Body of pancreas (tissue), 4 donors: ENCODE measurements at regions not wholly inside any gene's neighbourhood (a gene's known extent, or its start where the extent isn't known, plus 50 kb on each side); places are given as distances from the start of the nearest gene placed in this dataset.

Source experiments
- ATAC-seq: fragments of 150-250 bp; one replicate; pipeline ENCODE4 v1.9.1; 2016
- DNase-seq, 4 donors: peaks; one replicate each; pipeline ENCODE4 v3.0.0-alpha.2; 2019
- H3K27ac ChIP-seq, 4 donors: fragments of 200-600 bp; sonication (generic); 1 replicate in 3 of 4; 2 replicates in 1 of 4; pipeline versions ENCODE4 v1.5.1 to v1.6.1; 2016 to 2019; ENCODE audit warnings: mild to moderate bottlenecking in 1 of 4, mixed read lengths in 1 of 4, moderate library complexity in 1 of 4
- H3K27me3 ChIP-seq, 2 donors: fragments of 200-600 bp; sonication (generic); one replicate each; pipeline ENCODE4 v1.6.0; 2016; ENCODE audit warnings: mild to moderate bottlenecking in 1 of 2
- H3K36me3 ChIP-seq, 2 donors: fragments of 200-600 bp; sonication (generic); replicated peaks in 1 of 2; 2 replicates each; pipeline ENCODE4 v1.5.1; 2016; ENCODE audit warnings: low read depth in 2 of 2; ENCODE audit not compliant: insufficient read depth in 1 of 2
- H3K4me1 ChIP-seq: fragments of 200-600 bp; sonication (generic); one replicate; pipeline ENCODE4 v1.6.0; 2016
- H3K4me3 ChIP-seq, 2 donors: fragments of 200-600 bp; sonication (generic); 1 replicate in 1 of 2; 2 replicates in 1 of 2; pipeline ENCODE4 v1.5.1; 2016 to 2019
- H3K9me3 ChIP-seq, 3 donors: fragments of 200-600 bp; sonication (generic); 1 replicate in 2 of 3; 2 replicates in 1 of 3; pipeline ENCODE4 v1.5.1; 2016
- CTCF ChIP-seq, 7 experiments: fragments of 450-650 bp in 4 of 7; fragments of 200-600 bp in 3 of 7; sonication (generic) in 3 of 7; IDR thresholded peaks; one replicate each; pipeline ENCODE4 v1.5.1; 2016 to 2019; ENCODE audit warnings: antibody characterized with exemption in 7 of 7
- POLR2A ChIP-seq, 3 donors: fragments of 450-650 bp; IDR thresholded peaks; one replicate each; pipeline ENCODE4 v1.6.1; 2016; ENCODE audit warnings: antibody characterized with exemption in 3 of 3, mild to moderate bottlenecking in 2 of 3
- WGBS, 2 donors: methylation state at CpG; one replicate each; pipeline ENCODE4 v1.1.5; 2017; 5-methylcytosine and 5-hydroxymethylcytosine counted together
- intact Hi-C: fragments of 100-400 bp; cut with DNase I; formaldehyde crosslinking; loops from one replicate; pipeline ENCODE4 v1.15.1; 2023

- 36 to 59% methylated on average over 5 of the region's 5 CpGs for WGBS, 2 donors
- TF ChIP-seq POLR2A (IDR thresholded peaks at IDR 0.05) (no peak), CTCF (IDR thresholded peaks at IDR 0.05) (no peak)
- H3K4me1 ChIP-seq, result no peaks in the 10 kb centered on the region
- no peak overlapping the region for H3K27ac ChIP-seq
- no peak for ATAC-seq
- no peaks in the 10 kb centered on the region for H3K36me3 ChIP-seq
- no peaks in the 10 kb centered on the region for H3K9me3 ChIP-seq
- no peaks in the 10 kb centered on the region for H3K27me3 ChIP-seq
- intact Hi-C loops, result no loop called here
- no peak overlapping the region for H3K4me3 ChIP-seq
- DNase-seq, result peak in 1 of 4 donors; percentile 5
Measured at GRCh38 chr1:165137551-165138316, 218.8 kb downstream of the LMX1A start.

DNA sequence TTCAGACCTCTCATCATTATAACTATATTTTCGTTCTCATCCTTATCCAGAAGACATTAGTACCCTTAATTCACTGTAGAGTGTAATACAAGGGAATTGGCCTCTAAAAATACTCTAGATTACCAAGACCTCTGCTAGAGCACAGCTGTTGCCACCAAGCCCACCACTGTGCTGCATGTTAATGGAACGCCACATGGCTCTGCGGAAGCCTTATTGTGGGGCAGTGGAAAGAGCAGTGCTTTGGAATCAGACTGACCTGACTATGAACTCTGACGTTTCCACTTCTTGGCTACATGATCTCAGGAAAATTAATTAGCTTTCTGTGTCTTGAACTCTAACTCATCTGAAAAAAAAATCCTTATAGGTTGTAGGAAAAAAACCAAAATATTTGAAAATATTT lies 222.1 kb downstream of the LMX1A start:
- Histone ChIP-seq H3K4me3 (no peak overlapping the region), H3K36me3 (no peaks in the 10 kb centered on the region), H3K27ac (no peak overlapping the region), H3K27me3 (no peaks in the 10 kb centered on the region), H3K4me1 (no peaks in the 10 kb centered on the region), H3K9me3 (no peaks in the 10 kb centered on the region)
- WGBS, 2 donors, result 64 to 68% methylated on average over 4 of the region's 4 CpGs
- intact Hi-C loops, result no loop called here
- TF ChIP-seq CTCF (IDR thresholded peaks at IDR 0.05), result no peak
- no peak for TF ChIP-seq POLR2A (IDR thresholded peaks at IDR 0.05)
- ATAC-seq (no peak), DNase-seq (no peak)

DNA sequence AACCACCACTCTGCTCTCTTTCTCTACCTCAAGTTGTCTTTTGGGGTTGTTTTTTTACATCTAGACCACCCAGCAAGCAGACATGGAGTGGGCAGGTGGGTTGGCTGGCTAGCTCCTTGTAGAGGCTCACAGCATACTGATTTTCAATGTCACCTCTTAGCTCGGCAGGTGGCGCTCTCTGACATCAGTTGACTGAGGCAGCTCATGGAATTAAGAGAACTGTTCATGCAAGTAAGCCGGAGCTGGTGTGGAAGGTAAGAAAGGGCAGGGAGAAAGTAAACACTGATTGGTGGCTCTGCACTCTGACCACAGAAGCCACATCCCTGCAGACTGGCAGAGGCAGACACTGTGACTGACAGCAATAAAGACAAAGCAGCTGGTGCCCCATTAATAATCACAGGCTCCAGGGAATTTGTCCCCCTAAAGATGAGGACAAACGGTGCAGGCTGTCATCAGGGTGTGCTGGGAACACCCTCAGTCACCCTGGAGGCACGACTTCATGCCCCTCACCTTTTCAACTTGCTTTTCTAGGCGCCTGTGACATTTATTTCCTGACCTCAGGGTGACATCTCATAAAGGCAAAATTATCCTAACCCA lies 226.8 kb downstream of the LMX1A start:
- DNase-seq (peak; percentile 64 to 83 (median 68)), ATAC-seq (peak; percentile 40)
- TF ChIP-seq POLR2A (IDR thresholded peaks at IDR 0.05), result no peak
- TF ChIP-seq CTCF (IDR thresholded peaks at IDR 0.05), result peak; percentile 30 to 53 (median 47)
- Histone ChIP-seq H3K4me3 (no peak overlapping the region), H3K27me3 (no peaks in the 10 kb centered on the region), H3K27ac (no peak overlapping the region), H3K4me1 (no peaks in the 10 kb centered on the region), H3K36me3 (no peaks in the 10 kb centered on the region), H3K9me3 (no peaks in the 10 kb centered on the region)
- intact Hi-C loops, result no loop called here
- 8% methylated on average over 6 of the region's 6 CpGs for WGBS, 2 donors

DNA sequence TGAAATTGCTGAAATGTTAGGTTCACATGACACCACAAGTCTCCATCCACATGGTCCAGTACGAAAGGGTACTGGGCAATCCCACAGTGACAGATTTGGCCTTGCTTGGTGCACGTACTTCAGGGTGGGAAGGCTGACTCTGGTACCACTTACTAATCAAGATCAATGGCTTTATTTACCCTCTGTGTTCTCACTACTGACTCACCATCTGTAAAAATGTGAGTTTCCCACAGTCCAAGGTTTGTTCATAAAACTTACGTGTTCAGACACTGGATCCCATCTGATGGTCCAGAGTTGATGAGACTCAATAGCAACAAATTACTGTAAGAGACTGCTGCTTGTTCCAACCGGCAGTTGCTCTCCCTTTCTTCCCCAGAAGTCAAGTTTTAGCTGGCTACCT lies 231.7 kb downstream of the LMX1A start:
- 52 to 59% methylated on average over 4 of the region's 4 CpGs for WGBS, 2 donors
- Histone ChIP-seq H3K36me3 (no peaks in the 10 kb centered on the region), H3K9me3 (no peaks in the 10 kb centered on the region), H3K27me3 (peaks cover 0 to 4% of the 10 kb centered on the region in 2 donors), H3K27ac (no peak overlapping the region), H3K4me1 (no peaks in the 10 kb centered on the region), H3K4me3 (no peak overlapping the region)
- ATAC-seq (no peak), DNase-seq (no peak)
- intact Hi-C loops, result no loop called here
- TF ChIP-seq CTCF (IDR thresholded peaks at IDR 0.05) (no peak), POLR2A (IDR thresholded peaks at IDR 0.05) (no peak)
